ENCODE measurements at regions not wholly inside any gene's neighbourhood (a gene's known extent, or its start where the extent isn't known, plus 50 kb on each side); places are given as distances from the start of the nearest gene placed in this dataset.

- peak; percentile 66 for DNase-seq (ENCODE audit: extremely low read depth, low read depth)
- no peak overlapping the region for H3K4me3 ChIP-seq (replicated peaks; ENCODE audit: low read depth, low read length)
- peak; percentile 93 for TF ChIP-seq CTCF (IDR thresholded peaks at IDR 0.05; ENCODE audit: low read depth, low read length, missing control alignments)
Measured at GRCh38 chr3:102229062-102229655, 205.7 kb upstream of the ZPLD1 start.

DNA sequence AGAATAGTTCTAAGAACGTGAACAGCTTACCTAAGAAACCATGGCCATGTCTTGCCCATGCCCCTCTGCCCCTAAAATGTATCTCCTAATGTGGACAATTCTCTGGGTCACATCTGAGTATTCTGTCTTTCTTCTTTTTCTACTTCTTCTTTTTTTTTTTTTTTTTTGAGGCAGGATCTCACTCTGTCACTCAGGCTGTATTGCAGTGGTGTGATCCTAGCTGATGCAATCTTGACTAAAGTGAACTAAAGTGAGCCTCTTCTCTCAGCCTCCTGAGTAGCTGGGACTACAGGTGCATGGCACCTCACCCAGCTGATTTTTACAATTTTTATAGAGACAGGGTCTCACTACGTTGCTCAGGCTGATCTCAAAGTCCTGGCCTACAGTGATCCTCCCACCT, 204.8 kb upstream of the ZPLD1 start:
- H3K4me3 ChIP-seq (replicated peaks; ENCODE audit: low read depth, low read length): no peak overlapping the region
- no peak for TF ChIP-seq CTCF (IDR thresholded peaks at IDR 0.05; ENCODE audit: low read depth, low read length, missing control alignments)
- no peak for DNase-seq (ENCODE audit: extremely low read depth, low read depth)

DNA sequence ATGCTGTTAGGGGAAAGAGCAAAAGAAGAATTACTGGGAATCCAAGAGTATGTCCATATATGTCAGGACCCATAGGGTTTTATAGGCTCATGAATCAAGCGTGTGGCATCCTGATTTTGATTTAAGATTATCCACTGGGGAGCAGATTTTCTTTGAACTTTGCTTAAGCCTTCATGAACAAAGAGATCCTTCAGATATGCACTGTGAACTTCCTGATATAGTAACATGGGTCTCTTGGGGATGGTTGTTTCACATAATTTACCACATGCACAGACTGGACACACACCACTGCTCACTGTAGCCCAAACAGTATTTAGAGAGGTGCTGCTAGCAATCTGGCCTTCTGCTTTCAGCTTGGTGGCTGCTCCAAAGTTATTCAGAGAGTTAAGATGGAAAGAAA, 200.9 kb upstream of the ZPLD1 start:
- DNase-seq (ENCODE audit: extremely low read depth, low read depth): no peak
- no peak overlapping the region for H3K4me3 ChIP-seq (replicated peaks; ENCODE audit: low read depth, low read length)
- TF ChIP-seq CTCF (IDR thresholded peaks at IDR 0.05; ENCODE audit: low read depth, low read length, missing control alignments): no peak

DNA sequence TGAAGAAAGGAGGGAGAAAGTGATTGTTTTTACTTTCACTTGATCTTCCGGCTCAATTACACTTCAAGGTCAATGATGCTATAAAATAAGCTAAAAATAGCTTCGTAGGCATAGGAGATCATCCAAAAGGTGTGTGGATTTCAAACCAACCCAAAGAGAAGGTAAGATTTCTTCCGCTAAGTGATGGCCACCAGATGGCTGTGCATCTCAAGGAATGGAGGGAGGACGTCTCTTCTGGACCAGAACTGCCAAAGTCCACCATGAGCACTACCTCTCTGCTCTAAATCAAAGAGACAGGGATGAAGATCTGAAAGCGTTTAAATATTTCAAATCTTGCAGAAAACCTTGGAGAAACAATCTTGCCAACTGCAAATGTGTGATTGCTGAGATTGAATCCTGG, 199.1 kb upstream of the ZPLD1 start:
- DNase-seq (ENCODE audit: extremely low read depth, low read depth): no peak
- TF ChIP-seq CTCF (IDR thresholded peaks at IDR 0.05; ENCODE audit: low read depth, low read length, missing control alignments): peak; percentile 58
- no peak overlapping the region for H3K4me3 ChIP-seq (replicated peaks; ENCODE audit: low read depth, low read length)

DNA sequence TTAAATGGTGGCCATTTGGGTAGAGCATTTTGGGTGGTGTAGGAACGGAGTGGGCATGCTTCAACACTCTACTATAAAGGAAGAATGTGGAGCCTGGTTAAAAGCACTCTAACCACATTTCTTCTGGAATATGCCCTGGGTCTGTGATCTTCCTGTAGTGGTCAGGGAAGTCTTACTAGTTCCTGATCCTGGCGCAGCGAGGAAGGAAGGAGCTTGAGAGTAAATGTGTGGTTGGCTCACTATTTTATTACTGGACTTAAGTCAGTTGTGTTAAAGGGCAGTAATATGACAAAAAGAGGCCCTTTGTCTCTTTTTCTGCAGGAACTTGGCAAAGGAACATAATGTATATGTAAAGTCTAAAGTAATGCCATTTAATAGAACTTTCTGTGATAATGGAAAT, 197.6 kb upstream of the ZPLD1 start:
- no peak for TF ChIP-seq CTCF (IDR thresholded peaks at IDR 0.05; ENCODE audit: low read depth, low read length, missing control alignments)
- no peak for DNase-seq (ENCODE audit: extremely low read depth, low read depth)
- H3K4me3 ChIP-seq (replicated peaks; ENCODE audit: low read depth, low read length): no peak overlapping the region

DNA sequence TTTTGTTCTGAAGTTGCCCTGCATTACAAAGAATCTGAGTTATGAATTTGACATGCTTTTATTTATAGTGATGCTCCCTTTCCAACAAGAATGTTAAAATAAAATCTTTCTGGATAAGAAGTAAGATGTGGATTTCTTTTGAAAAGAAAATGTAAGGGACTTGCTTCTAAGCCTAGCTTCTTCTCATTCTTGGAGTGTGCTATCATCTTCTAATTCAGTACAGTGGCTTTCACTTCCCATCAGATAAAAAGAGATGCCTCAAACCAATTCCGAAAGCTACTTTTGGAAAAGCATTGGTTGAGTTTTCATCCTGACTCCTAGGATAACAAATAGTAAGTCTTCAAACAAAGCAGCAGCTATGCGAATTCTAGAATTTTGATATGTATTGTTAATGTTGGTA, 197.0 kb upstream of the ZPLD1 start:
- DNase-seq (ENCODE audit: extremely low read depth, low read depth): no peak
- TF ChIP-seq CTCF (IDR thresholded peaks at IDR 0.05; ENCODE audit: low read depth, low read length, missing control alignments): no peak
- H3K4me3 ChIP-seq (replicated peaks; ENCODE audit: low read depth, low read length): no peak overlapping the region

DNA sequence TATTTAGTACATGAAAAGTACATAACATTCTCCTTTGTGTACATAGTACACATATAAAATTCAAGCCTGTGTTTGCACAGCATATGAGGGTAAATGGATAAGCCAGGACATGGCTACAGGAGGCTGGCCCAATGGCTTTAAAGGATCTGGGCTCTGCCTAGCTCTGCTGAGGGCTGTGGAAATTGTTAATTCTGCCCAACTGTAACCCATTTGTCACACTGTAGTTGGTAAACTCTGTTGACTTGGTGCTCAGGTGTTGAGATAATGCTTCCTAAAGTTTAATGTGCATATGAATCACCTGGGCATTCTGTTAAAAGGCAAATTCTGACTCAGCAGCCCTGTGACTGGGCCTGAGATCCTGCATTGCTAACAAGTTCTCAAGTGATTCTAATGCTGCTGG, 196.5 kb upstream of the ZPLD1 start:
- no peak overlapping the region for H3K4me3 ChIP-seq (replicated peaks; ENCODE audit: low read depth, low read length)
- DNase-seq (ENCODE audit: extremely low read depth, low read depth): no peak
- TF ChIP-seq CTCF (IDR thresholded peaks at IDR 0.05; ENCODE audit: low read depth, low read length, missing control alignments): no peak

Measured in HFF-Myc (cell line).